NCI-H146 (cell line): ENCODE measurements at regions not wholly inside any gene's neighbourhood (a gene's known extent, or its start where the extent isn't known, plus 50 kb on each side); places are given as distances from the start of the nearest gene placed in this dataset.
"Not testable (repeated sequence)": the region's sequence is repeated elsewhere in the genome, so short reads cannot be mapped to it uniquely, and the experiment has no call there.

Experiments used
- DNase-seq: peaks from one replicate; lab custom pipeline; 2025; lab: John Stamatoyannopoulos, UW

DNA sequence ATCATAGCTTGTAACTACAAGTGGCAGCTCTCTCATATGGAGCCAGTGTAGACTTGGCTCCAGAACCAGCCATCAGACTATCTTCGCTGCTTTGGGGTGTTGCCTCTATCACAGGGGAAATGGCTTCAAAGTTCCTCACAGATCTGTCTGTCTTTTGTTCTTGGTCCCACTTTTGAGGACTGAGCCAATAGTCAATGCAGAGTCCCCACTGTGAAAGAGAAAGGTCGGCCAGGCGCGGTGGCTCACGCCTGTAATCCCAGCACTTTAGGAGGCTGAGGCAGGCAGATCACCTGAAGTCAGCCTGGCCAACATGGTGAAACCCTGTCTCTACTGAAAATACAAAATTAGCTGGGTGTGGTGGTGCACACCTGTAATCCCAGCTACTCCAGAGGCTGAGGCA, 86.9 kb upstream of the FZD7 start:
- not testable (repeated sequence) for DNase-seq

DNA sequence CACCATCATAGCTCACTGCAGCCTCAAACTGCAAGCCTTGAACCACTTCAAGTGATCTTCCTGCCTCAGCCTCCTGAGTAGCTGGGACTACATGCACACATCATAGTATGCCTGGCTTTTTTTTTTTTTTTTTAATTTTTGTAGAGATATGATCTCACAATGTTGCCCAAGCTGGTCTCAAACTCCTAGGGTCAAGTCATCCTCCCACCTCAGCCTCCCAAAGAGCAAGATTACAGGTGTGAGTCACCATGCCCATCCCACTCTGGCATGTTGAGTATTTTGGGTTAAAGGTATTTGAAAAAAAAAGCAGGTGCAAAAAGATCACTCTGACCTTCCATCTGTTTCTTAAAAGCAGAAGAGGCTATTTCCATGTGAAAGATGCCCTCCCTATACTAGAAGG, 86.4 kb upstream of the FZD7 start:
- DNase-seq: no peak

DNA sequence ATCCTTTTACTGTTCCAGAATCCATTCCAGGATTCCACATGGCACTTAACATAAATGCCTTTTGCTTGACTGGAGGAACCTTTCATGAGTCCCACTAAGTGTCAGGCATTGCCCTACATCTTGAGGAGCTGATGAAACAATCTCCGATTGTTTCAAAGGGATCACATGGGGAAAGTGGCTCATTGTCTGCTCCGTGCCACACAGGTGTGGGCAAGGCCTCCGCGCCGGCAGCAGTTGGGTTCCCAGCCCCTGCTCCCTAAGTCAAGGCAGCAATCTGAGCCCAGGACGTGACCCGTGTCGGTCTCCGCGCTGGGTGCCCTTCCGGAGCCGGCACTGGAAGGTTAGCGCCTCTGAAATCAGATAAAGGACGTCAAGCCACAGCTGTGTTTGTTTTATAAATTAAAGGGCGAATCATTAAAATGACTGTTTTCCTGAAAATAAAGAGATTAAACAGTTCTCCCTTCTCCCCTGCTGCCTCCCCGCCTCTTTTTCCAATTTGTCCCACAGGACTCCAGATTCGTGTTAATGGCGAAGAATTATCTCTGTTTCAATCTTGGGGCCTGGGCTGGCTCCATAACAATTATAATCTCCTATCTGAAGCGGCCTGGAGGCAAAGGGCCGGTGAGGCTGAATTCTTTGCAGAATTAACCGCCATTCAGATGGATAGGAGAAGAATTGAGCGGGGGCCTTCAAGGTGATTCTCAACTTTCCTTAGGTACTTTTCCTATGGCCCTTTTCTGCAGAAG, 84.3 kb upstream of the FZD7 start:
- DNase-seq: peak; percentile 45

DNA sequence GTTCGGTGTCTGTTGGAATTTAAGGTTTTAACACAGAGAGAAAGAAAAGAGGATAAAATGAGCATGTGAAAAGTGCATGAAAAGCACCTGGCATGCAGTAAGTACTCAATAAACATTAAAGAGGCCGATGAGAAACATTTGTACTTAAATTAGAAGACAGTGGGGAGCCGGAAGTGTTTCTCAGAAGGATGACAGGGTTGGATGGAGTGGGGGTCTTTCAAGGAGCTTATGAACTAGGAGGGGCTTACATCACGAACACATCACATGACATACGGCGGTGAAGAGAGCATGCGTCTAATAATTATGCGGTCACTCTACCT, 83.8 kb upstream of the FZD7 start:
- no peak for DNase-seq

DNA sequence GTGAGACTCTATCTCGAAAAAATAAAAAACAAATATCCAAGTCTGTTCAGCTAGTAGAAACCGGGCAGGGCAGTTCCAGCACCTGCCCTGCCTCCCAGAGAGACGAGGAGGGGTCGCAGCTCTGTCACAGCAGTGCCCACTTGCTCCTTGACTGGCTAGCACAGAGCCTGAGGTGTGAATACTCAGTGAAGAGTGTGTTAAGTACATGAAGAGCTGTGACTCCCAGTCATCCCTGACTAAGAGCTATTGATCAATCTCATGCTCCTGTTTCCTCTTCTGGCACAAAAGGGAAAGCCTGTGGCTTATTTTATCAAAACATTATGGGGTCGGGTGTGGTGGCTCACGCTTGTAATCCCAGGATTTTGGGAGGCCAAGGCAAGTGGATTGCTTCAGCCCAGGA, 83.0 kb upstream of the FZD7 start:
- no peak for DNase-seq

DNA sequence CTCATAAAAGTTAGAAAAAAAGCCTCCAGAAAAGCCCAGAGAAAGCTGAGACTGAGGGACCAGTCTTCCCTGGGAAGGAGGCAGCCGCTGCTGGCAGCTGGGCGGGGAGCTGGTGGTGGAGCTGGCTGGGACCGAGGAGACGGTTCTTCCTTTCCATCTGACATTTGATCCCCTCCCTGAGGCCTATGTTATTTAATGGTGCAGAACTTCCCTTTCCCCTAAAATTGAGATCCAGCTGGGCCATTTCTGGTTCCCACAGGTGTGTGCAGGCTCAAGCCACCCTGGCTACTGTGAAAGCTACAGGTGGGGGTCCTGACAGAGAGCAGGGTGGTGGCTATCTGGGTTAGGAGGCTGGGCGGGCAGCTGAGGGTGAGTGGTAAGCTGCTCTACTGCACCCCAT, 81.5 kb upstream of the FZD7 start:
- DNase-seq: no peak

DNA sequence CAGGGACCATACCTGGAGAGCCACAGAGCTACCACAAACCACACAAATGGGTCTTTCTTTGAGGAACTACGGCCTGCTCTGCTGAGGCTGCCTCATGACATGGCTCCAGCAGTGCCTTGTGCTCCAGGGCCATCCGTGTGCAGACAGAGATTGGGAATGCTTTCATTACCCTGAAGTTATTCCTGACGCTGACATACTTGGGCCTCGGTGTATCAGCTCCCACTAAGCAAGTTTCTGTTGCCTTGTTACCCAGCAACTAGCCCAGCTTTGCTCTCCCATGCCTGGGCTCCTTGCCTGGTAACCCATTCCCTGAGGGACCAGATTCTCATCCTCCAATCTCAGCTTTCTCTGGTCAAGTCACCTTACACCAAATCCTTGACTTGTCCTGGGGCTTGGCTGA, 80.3 kb upstream of the FZD7 start:
- no peak for DNase-seq

DNA sequence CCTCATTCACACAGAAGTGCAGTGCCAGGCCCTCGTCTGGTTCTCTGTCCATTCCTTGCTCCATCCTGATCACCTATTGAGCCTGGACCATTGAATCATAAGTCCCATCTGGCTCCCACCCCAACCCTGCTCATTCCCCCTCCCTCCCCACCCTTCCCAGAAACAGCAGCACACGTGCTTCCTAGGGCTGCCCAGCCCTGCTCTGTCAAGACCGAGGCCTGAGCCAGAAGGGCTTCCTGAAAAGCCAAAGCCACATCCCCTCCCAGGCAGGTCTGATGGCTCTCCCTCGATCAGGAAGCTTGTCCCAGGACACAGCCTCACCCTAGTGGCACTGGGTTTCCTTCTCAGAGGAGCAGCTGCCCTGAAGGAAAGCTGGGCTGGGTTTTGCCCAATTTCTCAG, 79.8 kb upstream of the FZD7 start:
- no peak for DNase-seq

DNA sequence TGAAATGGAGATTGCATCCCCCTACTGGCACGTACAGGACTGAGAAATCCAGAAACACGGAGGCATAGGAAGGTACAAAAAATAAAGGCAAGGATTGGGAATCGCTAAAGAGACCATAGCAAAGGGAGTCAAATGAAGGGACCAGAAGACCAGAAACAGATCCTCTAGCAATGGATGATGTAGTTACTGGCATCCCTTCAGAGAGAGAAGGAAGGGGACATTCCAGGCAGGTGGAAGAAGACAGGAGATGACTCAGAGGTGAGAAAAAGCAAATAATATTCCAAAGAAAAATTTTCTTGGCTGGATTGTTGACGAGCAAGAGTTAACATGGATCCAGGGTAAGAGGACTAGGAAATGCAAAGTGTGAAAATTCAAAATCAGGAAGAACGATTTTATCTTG, 78.4 kb upstream of the FZD7 start:
- DNase-seq: no peak

DNA sequence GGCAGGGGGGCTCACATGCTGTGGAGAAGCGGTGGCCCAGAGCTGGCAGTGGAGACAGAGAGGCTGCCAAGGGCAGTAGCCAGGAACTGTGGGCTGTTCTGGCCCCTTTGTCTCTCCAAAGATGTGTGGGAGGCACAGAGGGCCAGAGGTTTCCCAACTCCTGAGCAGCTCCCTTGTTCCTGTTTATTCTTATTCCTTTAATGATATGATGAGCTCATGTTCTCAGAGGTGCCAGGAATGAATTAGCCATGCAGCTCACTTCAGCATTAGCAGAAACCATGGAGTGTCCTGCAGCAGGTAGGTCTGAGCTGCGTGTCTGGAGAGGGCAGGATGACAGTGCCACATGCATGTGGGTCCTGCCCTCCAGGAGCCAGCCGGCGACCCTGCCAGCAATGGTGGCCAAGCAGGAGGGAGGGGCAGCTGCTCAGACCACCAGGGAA, 77.9 kb upstream of the FZD7 start:
- DNase-seq: no peak

DNA sequence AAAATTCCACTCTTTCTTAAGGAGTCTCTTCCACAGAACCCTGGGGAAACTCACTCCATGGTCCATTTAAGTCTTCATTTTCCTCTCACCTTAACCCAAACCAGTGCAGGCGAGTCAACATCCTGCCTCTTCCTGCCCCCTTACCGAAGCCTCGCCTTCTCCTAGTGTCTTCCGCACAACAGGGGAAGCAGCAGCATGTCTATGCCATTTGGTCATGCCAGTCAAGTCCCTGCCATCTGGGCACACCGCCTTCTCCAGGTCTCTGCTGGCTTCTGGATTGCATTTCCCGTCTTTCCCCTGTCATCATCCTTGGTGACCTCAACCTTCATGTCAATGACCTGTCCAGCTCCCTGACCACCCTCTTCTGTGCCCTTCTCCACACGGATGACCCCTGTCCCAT, 77.3 kb upstream of the FZD7 start:
- DNase-seq: no peak

DNA sequence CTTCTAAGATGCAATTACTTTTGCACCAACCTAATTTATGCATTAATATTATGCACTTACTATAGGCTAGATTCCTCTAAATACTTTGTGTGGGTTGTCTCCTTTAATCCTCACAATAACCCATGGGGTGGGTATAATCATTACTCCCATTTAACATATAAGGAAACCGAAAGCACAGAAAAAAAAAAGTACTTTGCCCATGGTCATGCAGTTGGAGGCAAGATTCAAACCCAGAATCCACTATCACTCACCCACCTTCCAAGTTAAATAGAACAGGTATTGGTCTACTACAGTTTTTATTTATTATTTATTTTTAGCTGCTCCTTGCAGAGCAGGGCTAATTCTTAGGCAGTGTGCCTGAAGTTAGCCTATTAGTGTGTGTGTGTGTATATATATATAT, 76.6 kb upstream of the FZD7 start:
- no peak for DNase-seq

DNA sequence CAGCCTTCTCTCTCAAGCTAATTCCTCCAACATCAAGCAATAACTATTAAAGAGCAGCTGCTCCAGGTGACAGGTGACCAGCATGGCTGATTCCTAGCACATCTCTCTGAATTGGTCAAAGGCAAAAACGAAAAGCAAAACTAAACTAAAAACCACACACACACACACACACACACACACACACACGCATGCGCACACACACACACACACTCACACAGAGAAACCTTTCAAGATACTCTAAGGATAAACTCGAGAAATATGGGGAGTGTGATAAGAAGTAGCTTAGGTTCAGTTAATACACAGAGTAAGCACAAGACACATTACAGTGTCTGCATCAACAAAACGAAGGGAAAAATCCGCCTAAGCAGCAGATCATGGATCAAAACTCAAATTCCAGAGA, 74.5 kb upstream of the FZD7 start:
- no peak for DNase-seq

DNA sequence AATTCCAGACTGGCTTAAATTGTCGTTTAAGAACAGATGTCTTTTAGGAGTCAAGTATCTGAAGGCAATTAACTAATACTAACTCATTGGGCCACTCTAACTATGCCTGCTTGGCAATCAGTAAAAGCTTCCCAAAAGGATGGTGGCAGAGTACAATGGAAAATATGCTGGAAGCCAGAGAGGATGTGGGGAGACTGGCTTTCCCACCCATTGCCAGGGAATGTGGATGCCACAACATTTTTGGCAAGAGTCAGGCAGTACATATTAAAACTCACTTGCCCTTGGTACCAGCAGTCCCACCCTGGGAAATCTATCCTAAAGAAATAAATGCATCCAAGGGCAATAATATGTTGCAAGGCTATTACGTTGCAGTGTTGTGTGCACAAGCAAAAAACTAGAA, 74.0 kb upstream of the FZD7 start:
- DNase-seq: no peak

DNA sequence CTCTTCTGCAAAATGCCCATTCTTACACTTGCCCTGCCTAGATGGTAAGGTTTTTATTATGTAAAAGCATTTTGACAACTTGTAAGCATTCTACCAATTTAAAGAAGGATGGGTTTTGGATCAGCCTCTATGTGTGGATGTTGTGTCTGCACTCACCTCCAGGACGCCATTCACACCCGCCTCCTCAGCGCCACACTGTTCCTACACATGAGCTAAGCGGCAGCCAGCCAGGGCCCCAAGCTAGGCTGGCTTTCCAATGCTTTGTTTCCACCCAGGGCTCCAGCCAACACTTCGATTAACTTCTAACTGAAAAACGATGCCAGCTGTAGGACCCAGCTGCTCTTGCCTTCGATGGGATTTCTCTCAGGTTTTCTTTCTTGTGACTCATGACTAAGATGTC, 73.3 kb upstream of the FZD7 start:
- no peak for DNase-seq

DNA sequence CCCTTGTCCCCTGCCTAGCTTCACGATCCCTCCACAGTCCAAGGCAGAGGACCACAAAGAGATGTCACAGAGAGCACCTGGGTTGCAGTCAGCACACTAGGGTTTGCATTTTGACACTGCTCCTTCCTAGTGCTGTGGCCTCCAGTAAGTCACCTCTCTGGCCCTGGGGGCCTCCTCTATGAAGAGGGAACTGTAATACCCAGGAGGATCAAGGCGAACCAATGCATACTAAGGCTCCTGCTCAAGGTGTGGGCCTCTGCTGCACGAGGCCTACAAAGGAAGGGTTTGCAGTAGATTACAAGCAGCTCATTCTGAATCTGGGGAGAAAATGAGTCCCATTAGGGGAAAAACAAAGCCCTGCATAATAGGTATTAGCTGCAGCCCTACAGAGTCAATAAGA, 72.3 kb upstream of the FZD7 start:
- DNase-seq: no peak

DNA sequence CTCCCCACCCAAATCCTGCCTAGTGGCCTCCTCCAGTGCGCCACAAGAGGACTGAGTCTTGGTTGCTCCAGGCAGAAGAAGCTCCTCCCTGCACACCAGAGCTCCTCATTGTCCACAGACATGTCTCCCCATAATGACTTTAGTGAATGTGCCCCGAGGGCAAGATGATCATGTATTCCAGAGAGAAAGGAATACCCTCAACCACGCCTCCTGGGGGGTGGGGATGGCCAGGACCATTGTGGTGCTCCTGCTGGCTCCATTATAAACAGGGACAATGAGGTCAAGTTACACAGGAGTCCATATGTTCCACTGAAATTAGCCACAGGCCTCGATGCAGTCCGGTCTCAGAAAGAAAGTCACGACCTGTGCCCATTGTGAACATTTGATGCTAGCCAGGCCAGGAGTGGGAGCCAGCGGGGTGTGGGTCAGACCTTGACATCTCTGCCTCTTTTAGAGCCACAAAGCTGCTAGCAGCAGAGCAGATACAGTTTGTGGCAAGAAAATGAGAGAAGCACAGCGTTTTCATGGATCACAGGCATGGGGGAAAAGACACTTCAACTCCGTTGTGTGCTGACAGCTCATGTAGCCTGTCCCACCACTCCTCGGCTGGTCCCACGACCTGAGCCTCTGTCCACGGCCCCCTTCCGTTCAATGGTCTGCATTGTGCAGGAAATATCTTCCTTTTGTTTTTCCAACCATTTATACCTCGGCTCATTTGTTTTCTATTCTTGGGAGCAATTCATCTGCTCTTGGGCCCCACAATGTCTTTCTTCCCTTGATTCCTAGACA, 70.7 kb upstream of the FZD7 start:
- peak; percentile 46 for DNase-seq

DNA sequence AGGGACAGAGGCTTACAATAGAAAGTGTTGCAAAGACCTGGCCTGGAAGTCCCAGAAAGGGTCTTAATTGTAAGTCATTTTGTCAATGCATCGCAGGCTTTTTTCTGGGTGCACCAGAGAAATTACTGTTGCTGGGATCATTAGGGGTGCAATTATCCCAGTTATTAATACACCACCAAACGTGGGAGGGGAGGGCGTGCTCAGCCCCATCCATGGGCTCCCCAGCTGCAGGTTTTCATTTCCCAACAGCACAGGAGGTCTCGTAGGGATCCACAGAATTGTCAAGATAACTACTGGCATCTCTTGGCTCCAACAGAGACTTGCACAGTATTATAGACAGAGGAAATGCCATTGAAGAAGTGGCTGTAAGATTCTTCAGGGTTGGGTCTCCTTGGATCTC, 69.6 kb upstream of the FZD7 start:
- no peak for DNase-seq

DNA sequence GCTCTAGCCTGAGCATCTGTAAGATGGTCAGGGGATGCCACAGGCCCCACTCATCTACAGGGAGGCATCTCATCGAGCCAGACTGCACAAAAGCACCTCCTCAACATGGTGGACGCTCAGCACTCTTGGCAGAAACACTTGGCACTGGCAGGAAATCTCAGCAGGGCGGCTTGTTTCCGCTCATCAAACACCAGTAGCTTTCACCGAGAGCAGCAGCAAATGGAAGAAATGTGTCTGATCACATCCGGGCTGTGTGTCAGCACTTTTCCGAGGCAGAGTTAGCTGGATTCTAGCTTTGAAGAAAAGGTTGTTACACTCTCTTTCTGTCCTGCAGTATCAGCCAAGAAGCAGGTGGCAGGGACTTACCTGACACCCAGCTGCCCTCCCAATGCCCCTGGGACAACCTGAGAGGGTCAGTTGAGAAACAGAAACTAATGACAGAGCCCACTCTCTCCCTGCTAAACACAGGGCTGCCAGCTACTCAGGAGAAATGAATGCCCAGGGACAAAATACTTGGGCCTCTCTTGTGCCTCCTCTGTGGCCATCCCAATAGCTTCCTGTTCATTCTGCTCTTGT, 68.9 kb upstream of the FZD7 start:
- DNase-seq: no peak

DNA sequence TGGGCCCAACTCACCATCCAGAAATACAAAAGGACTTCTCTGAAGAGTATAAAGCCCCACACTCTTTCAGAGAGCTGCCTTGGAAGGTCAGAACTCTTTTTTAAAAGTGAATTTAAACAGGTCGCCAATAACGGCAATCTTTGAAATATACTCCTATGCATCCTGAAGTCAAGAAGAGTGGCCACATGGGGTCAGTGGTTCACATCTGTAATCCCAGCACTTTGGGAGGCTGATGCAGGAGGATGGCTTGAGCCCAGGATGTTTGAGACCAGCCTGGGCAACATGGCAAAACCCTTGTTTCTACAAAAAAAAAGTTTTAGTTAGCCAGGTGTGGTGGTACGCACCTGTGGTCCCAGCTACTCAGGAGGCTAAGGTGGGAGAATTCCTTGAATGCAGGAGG, 68.1 kb upstream of the FZD7 start:
- no peak for DNase-seq

DNA sequence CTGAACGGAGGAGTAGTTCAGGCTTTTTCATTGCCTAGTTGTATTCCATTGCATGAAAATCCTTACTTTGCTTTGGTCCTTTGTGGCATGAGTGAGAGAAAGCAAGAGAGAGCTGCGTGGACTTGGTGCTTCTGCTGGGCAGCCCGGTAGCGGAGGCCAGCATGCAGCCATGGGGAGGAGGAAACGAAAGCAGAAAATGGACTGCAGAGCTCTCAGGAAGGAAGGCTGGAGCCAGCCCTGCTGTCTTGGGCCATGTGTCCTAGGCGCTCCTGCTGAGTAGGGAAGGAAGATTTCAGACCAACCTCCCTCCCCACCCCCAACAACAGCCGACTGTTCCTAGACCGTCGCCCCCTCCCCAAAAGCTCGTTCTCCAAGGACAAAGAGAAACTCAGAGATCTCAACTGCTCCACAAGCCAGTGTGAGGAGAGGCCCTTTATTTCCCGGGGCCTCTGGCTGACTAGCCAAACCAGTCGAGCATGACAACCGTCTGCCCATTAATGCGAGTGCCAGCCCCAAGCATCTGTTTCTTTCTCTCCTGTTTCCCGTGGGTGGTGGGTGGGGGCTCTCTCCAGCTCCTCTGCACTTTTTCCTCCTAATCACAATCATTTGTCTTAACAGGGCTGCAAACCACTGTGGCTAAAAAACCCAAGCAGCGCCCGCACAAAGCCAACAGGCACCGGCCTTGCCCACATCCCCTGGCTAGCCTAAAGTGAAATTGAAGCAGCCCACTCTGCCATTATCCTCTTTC, 66.8 kb upstream of the FZD7 start:
- no peak for DNase-seq

DNA sequence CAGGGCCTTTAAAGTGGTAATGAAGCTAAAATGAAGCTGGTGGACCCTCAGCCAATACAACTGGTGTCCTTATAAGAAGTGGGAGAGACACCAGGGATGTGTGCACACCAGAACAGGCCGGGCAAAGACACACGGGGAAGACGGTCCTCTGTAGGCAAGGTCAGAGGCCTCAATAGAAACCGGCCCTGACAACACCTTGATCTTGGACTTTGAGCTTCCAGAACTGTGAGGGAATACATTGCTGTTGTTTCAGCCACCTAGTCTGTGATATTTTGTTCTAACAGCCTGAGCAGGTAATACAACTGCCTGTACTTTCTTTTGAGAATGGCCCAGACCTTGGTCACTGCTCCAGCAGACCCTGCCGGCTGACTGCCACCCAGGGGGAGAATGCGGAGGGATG, 65.6 kb upstream of the FZD7 start:
- DNase-seq: no peak

DNA sequence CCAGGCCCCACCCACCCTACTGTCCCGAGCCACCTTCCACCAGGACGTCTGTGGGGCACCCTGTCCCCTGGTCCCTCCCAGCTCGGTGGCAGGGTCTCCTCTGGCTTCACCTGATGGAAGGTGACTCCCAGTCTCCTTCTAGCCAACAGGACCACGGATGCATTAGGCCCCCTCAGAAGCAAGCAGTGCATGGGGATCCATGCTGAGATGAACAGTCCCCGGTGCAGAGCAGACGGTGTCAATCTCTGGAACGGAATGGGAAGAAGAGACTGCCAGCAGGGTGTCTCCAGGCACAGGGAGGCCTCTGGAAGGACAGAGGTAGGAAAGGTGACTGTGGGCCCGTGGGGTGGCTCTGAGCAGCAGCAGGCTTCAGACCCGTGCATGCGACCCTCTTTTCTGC, 65.2 kb upstream of the FZD7 start:
- DNase-seq: no peak
